OCI-LY1 (cell line): ENCODE measurements at regions not wholly inside any gene's neighbourhood (a gene's known extent, or its start where the extent isn't known, plus 50 kb on each side); places are given as distances from the start of the nearest gene placed in this dataset.

ENCODE experiments used
- EZH2 ChIP-seq: fragments of 200-600 bp; sonication (generic), shearing (Covaris generic); IDR thresholded peaks from 2 replicates; pipeline ENCODE4 v1.8.0; 2017; ENCODE audit warnings: borderline replicate concordance, mixed run types, mild to moderate bottlenecking, antibody characterized with exemption, low read length, moderate library complexity, mixed read lengths
- TF ChIP-seq, protein P1 (sequence below): fragments of 200-600 bp; sonication (generic), shearing (Covaris generic); IDR thresholded peaks from 2 replicates; pipeline ENCODE4 v1.5.1; 2017; ENCODE audit warnings: mild to moderate bottlenecking, antibody characterized with exemption, low read length, moderate library complexity, mixed read lengths

DNA sequence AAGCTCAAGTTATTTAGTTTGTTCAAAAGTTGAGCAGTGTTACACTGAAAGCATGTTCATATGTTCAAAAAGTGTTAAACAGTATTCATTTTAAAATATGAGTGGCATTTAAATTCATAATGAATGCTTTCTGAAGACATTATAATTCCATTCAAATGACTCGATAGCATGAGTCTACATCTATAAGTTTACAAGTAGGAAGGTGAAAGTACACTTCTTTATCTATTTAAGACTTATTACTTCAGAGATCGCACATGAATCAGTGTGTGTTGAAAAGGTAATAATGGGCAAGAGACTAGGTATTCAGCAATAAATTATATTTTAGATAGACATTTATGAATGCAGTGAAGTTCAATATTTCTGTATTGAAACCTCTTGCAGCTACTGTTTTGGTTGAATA is 456.1 kb downstream of the GRXCR1 start:
- TF ChIP-seq, protein P1, sequence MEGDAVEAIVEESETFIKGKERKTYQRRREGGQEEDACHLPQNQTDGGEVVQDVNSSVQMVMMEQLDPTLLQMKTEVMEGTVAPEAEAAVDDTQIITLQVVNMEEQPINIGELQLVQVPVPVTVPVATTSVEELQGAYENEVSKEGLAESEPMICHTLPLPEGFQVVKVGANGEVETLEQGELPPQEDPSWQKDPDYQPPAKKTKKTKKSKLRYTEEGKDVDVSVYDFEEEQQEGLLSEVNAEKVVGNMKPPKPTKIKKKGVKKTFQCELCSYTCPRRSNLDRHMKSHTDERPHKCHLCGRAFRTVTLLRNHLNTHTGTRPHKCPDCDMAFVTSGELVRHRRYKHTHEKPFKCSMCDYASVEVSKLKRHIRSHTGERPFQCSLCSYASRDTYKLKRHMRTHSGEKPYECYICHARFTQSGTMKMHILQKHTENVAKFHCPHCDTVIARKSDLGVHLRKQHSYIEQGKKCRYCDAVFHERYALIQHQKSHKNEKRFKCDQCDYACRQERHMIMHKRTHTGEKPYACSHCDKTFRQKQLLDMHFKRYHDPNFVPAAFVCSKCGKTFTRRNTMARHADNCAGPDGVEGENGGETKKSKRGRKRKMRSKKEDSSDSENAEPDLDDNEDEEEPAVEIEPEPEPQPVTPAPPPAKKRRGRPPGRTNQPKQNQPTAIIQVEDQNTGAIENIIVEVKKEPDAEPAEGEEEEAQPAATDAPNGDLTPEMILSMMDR = no peak
- TF ChIP-seq EZH2 = no peak
